Neuronal stem cell (in vitro differentiated cells): ENCODE measurements at regions not wholly inside any gene's neighbourhood (a gene's known extent, or its start where the extent isn't known, plus 50 kb on each side); places are given as distances from the start of the nearest gene placed in this dataset.

ENCODE experiments used
- DNase-seq: peaks from one replicate; pipeline ENCODE4 v3.0.0-alpha.2; 2013; ENCODE audit warnings: low spot score
- H2AFZ ChIP-seq: one replicate; pipeline ENCODE4 v1.6.1; 2013; ENCODE audit warnings: mild to moderate bottlenecking, low read length, inconsistent platforms
- H2AK5ac ChIP-seq: 2 replicates; pipeline ENCODE4 v1.6.1; 2013; ENCODE audit warnings: low read depth, mild to moderate bottlenecking, inconsistent platforms, low read length, moderate library complexity, mixed read lengths
- H2BK120ac ChIP-seq: 2 replicates; pipeline ENCODE4 v1.6.1; 2013; ENCODE audit warnings: low read depth, mild to moderate bottlenecking, inconsistent platforms, low read length, moderate library complexity, mixed read lengths
- H2BK12ac ChIP-seq: one replicate; pipeline ENCODE4 v1.6.1; 2013; ENCODE audit warnings: low read length, inconsistent platforms
- H2BK15ac ChIP-seq: 2 replicates; pipeline ENCODE4 v1.6.1; 2013; ENCODE audit warnings: mild to moderate bottlenecking, low read length, inconsistent platforms, mixed read lengths
- H2BK5ac ChIP-seq: one replicate; pipeline ENCODE4 v1.6.1; 2013; ENCODE audit warnings: inconsistent platforms, mild to moderate bottlenecking, low read length, moderate library complexity
- H3K14ac ChIP-seq: one replicate; pipeline ENCODE4 v1.6.1; 2013; ENCODE audit warnings: low read length, inconsistent platforms
- H3K18ac ChIP-seq: 2 replicates; pipeline ENCODE4 v1.6.1; 2013; ENCODE audit warnings: low read length, inconsistent platforms
- H3K23ac ChIP-seq: 2 replicates; pipeline ENCODE4 v1.6.1; 2013; ENCODE audit warnings: low read depth, mild to moderate bottlenecking, mixed read lengths, low read length, inconsistent platforms; ENCODE audit not compliant: poor library complexity
- H3K27ac ChIP-seq: replicated peaks from 3 replicates; pipeline ENCODE4 v1.5.1; 2013; ENCODE audit warnings: low read length, inconsistent platforms
- H3K27me3 ChIP-seq, 3 experiments: 2 replicates each; pipeline ENCODE4 v1.6.1; 2013; ENCODE audit warnings: low read length in 3 of 3, mild to moderate bottlenecking in 2 of 3, inconsistent platforms in 1 of 3, low read depth in 1 of 3, mixed read lengths in 1 of 3, moderate library complexity in 1 of 3; ENCODE audit not compliant: control insufficient read depth in 3 of 3, insufficient read depth in 3 of 3
- H3K36me3 ChIP-seq, 2 donors: replicated peaks in 1 of 2; 2 replicates each; pipeline ENCODE4 v1.6.1; 2013; ENCODE audit warnings: low read length in 2 of 2; ENCODE audit not compliant: control insufficient read depth in 2 of 2, insufficient read depth in 2 of 2
- H3K4ac ChIP-seq: 2 replicates; pipeline ENCODE4 v1.6.1; 2013; ENCODE audit warnings: inconsistent platforms, mild to moderate bottlenecking, low read length, moderate library complexity
- H3K4me1 ChIP-seq, 2 donors: 1 replicate in 1 of 2; 2 replicates in 1 of 2; pipeline ENCODE4 v1.6.1; 2013; ENCODE audit warnings: low read length in 2 of 2, low read depth in 1 of 2; ENCODE audit not compliant: control insufficient read depth in 2 of 2, insufficient read depth in 1 of 2
- H3K4me2 ChIP-seq: one replicate; pipeline ENCODE4 v1.6.1; 2013; ENCODE audit warnings: mild to moderate bottlenecking, low read length, inconsistent platforms; ENCODE audit not compliant: insufficient read depth, poor library complexity, severe bottlenecking
- H3K4me3 ChIP-seq, 2 donors: 2 replicates each; pipeline ENCODE4 v1.5.1; 2013; ENCODE audit warnings: low read length in 2 of 2, mild to moderate bottlenecking in 2 of 2, inconsistent platforms in 1 of 2, moderate library complexity in 1 of 2
- H3K79me1 ChIP-seq: one replicate; pipeline ENCODE4 v1.6.1; 2013; ENCODE audit warnings: low read depth, mild to moderate bottlenecking, inconsistent platforms, low read length, moderate library complexity
- H3K9ac ChIP-seq: one replicate; pipeline ENCODE4 v1.6.1; 2013; ENCODE audit warnings: mild to moderate bottlenecking, low read depth, low read length, inconsistent platforms; ENCODE audit not compliant: poor library complexity
- H3K9me3 ChIP-seq, 2 donors: replicated peaks in 1 of 2; 2 replicates each; pipeline versions ENCODE3 to v1.6.1; 2013; ENCODE audit warnings: low read length in 2 of 2, mild to moderate bottlenecking in 2 of 2, inconsistent platforms in 1 of 2, low read depth in 1 of 2, mixed read lengths in 1 of 2, moderate library complexity in 1 of 2; ENCODE audit not compliant: control insufficient read depth in 2 of 2, insufficient read depth in 1 of 2
- H4K8ac ChIP-seq: one replicate; pipeline ENCODE4 v1.6.1; 2013; ENCODE audit warnings: low read depth, mild to moderate bottlenecking, inconsistent platforms, low read length, moderate library complexity
- H4K91ac ChIP-seq: one replicate; pipeline ENCODE4 v1.6.1; 2013; ENCODE audit warnings: low read length, low read depth, mild to moderate bottlenecking, inconsistent platforms; ENCODE audit not compliant: poor library complexity
- WGBS, 2 donors: extraction: QIAGEN DNeasy Blood & Tissue Kit; methylation state at CpG; one replicate each; pipeline ENCODE4 v1.1.7; 2013; ENCODE audit warnings: missing lambda C conversion rate in 2 of 2, mixed read lengths in 1 of 2; ENCODE audit not compliant: insufficient read length in 2 of 2, insufficient replicate concordance in 1 of 2; ENCODE audit errors: extremely low coverage in 2 of 2; 5-methylcytosine and 5-hydroxymethylcytosine counted together

GRCh38 chr3:187880441-187880840 lies 135.2 kb upstream of the BCL6 start:
- DNase-seq = no peak
- no peaks in the 10 kb centered on the region for H3K4me1 ChIP-seq
- WGBS, 2 donors = no CpG with 5 or more reads among the region's 1 CpG
- no peaks in the 10 kb centered on the region for H3K27me3 ChIP-seq
- H2BK15ac ChIP-seq = no peak overlapping the region
- no peak overlapping the region for H3K4ac ChIP-seq
- H3K4me3 ChIP-seq = no peak overlapping the region
- no peak overlapping the region for H3K14ac ChIP-seq
- no peak overlapping the region for H2BK12ac ChIP-seq
- H3K36me3 ChIP-seq = no peaks in the 10 kb centered on the region
- H3K27ac ChIP-seq = no peak overlapping the region
- no peak overlapping the region for H2BK5ac ChIP-seq
- no peak overlapping the region for H4K8ac ChIP-seq
- no peaks in the 10 kb centered on the region for H3K79me1 ChIP-seq
- no peak overlapping the region for H2BK120ac ChIP-seq
- H3K23ac ChIP-seq = no peak overlapping the region
- no peak overlapping the region for H2AFZ ChIP-seq
- no peaks in the 10 kb centered on the region for H3K9me3 ChIP-seq
- no peak overlapping the region for H4K91ac ChIP-seq
- H3K4me2 ChIP-seq = no peak overlapping the region
- H3K9ac ChIP-seq = no peak overlapping the region
- H2AK5ac ChIP-seq = no peak overlapping the region
- H3K18ac ChIP-seq = no peak overlapping the region

- H3K27me3 ChIP-seq = no peaks in the 10 kb centered on the region
- no peak overlapping the region for H4K8ac ChIP-seq
- H3K27ac ChIP-seq = no peak overlapping the region
- no peak overlapping the region for H3K14ac ChIP-seq
- H3K9me3 ChIP-seq = no peaks in the 10 kb centered on the region
- no peak overlapping the region for H3K4me2 ChIP-seq
- no peak overlapping the region for H3K9ac ChIP-seq
- no peak overlapping the region for H2BK5ac ChIP-seq
- no peaks in the 10 kb centered on the region for H3K36me3 ChIP-seq
- no peak overlapping the region for H2BK120ac ChIP-seq
- H3K79me1 ChIP-seq = no peaks in the 10 kb centered on the region
- DNase-seq = no peak
- H3K4me3 ChIP-seq = no peak overlapping the region
- H3K4ac ChIP-seq = no peak overlapping the region
- no peak overlapping the region for H3K23ac ChIP-seq
- no peak overlapping the region for H4K91ac ChIP-seq
- H2BK15ac ChIP-seq = no peak overlapping the region
- H2BK12ac ChIP-seq = no peak overlapping the region
- no CpG with 5 or more reads among the region's 1 CpG for WGBS, 2 donors
- no peak overlapping the region for H2AFZ ChIP-seq
- H2AK5ac ChIP-seq = no peak overlapping the region
- H3K4me1 ChIP-seq = no peaks in the 10 kb centered on the region
- H3K18ac ChIP-seq = no peak overlapping the region
Measured at GRCh38 chr3:187880851-187881250, 135.6 kb upstream of the BCL6 start.

GRCh38 chr3:187888701-187889100 lies 143.4 kb upstream of the BCL6 start:
- H2AK5ac ChIP-seq = no peak overlapping the region
- no peak overlapping the region for H3K4me3 ChIP-seq
- WGBS, 2 donors = no CpG with 5 or more reads among the region's 1 CpG
- H3K9me3 ChIP-seq = no peaks in the 10 kb centered on the region
- H3K27ac ChIP-seq = no peak overlapping the region
- no peak overlapping the region for H2BK15ac ChIP-seq
- H3K14ac ChIP-seq = no peak overlapping the region
- H3K36me3 ChIP-seq = no peaks in the 10 kb centered on the region
- H2BK5ac ChIP-seq = no peak overlapping the region
- H3K18ac ChIP-seq = no peak overlapping the region
- H2BK120ac ChIP-seq = no peak overlapping the region
- no peak overlapping the region for H4K91ac ChIP-seq
- no peak overlapping the region for H4K8ac ChIP-seq
- no peak overlapping the region for H3K9ac ChIP-seq
- H2AFZ ChIP-seq = no peak overlapping the region
- no peak for DNase-seq
- H3K79me1 ChIP-seq = no peaks in the 10 kb centered on the region
- H3K4me1 ChIP-seq = no peaks in the 10 kb centered on the region
- no peak overlapping the region for H3K23ac ChIP-seq
- H2BK12ac ChIP-seq = no peak overlapping the region
- no peak overlapping the region for H3K4me2 ChIP-seq
- no peak overlapping the region for H3K4ac ChIP-seq
- H3K27me3 ChIP-seq = no peaks in the 10 kb centered on the region

GRCh38 chr3:187889106-187889505 lies 143.8 kb upstream of the BCL6 start:
- Histone ChIP-seq H3K27me3 (no peaks in the 10 kb centered on the region), H3K4ac (no peak overlapping the region), H4K91ac (no peak overlapping the region), H2BK120ac (no peak overlapping the region), H3K9ac (no peak overlapping the region), H2BK5ac (no peak overlapping the region), H3K4me3 (no peak overlapping the region), H3K36me3 (no peaks in the 10 kb centered on the region), H3K14ac (no peak overlapping the region), H4K8ac (no peak overlapping the region), H3K4me1 (no peaks in the 10 kb centered on the region), H3K23ac (no peak overlapping the region), H3K9me3 (no peaks in the 10 kb centered on the region), H3K4me2 (no peak overlapping the region), H2BK15ac (no peak overlapping the region), H3K27ac (no peak overlapping the region), H2AK5ac (no peak overlapping the region), H3K79me1 (no peaks in the 10 kb centered on the region), H3K18ac (no peak overlapping the region), H2AFZ (no peak overlapping the region), H2BK12ac (no peak overlapping the region)
- WGBS, 2 donors = no CpG with 5 or more reads among the region's 4 CpGs
- DNase-seq = no peak
